Mesodermal cell (in vitro differentiated cells): ENCODE measurements at regions not wholly inside any gene's neighbourhood (a gene's known extent, or its start where the extent isn't known, plus 50 kb on each side); places are given as distances from the start of the nearest gene placed in this dataset.

Source experiments
- H3K27ac ChIP-seq: 2 replicates; pipeline ENCODE4 v1.7.0; 2013; ENCODE audit warnings: mild to moderate bottlenecking, low read depth, low read length, moderate library complexity; ENCODE audit not compliant: severe bottlenecking
- H3K36me3 ChIP-seq: 2 replicates; pipeline ENCODE4 v1.7.1; 2013; ENCODE audit warnings: mild to moderate bottlenecking, low read length, moderate library complexity; ENCODE audit not compliant: control insufficient read depth, insufficient read depth
- H3K4me1 ChIP-seq: one replicate; pipeline ENCODE4 v1.7.1; 2013; ENCODE audit warnings: mild to moderate bottlenecking, low read length; ENCODE audit not compliant: insufficient read depth, control insufficient read depth, poor library complexity, severe bottlenecking
- H3K4me3 ChIP-seq: 2 replicates; pipeline ENCODE4 v1.7.0; 2013; ENCODE audit warnings: low read length, control low read depth, mild to moderate bottlenecking; ENCODE audit not compliant: insufficient read depth, poor library complexity, severe bottlenecking; ENCODE audit errors: extremely low read depth
- H3K9me3 ChIP-seq: 2 replicates; pipeline ENCODE4 v1.7.1; 2013; ENCODE audit warnings: mild to moderate bottlenecking, low read length, moderate library complexity; ENCODE audit not compliant: control insufficient read depth
- WGBS, 2 experiments: methylation state at CpG; one replicate each; pipeline ENCODE4 v1.1.5; 2013; ENCODE audit warnings: missing lambda C conversion rate in 2 of 2; ENCODE audit not compliant: insufficient coverage in 2 of 2; 5-methylcytosine and 5-hydroxymethylcytosine counted together

DNA sequence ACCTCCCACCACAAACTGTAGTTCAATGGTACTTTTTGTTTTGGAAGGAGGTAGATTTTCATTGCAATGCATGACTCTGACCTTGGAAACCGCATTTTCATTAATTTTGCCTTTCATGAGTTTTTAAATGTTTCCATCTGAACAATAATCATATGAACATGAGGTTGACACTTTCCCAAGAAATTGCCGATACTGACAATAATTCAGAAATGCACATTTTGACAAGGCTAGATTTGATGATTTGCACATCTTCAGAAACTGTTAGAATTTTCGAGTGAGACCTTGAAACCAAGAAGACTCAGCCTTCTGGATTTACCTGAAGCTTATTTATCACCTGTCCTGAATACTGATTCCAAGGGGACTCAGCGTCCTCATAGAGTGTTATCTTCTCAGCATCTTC is 93.8 kb upstream of the NTRK2 start:
- Histone ChIP-seq H3K4me3 (no peak overlapping the region), H3K4me1 (no peaks in the 10 kb centered on the region), H3K9me3 (no peaks in the 10 kb centered on the region), H3K36me3 (no peaks in the 10 kb centered on the region), H3K27ac (no peak overlapping the region)
- WGBS, 2 experiments = 84 to 90% methylated on average over 2 of the region's 4 CpGs

DNA sequence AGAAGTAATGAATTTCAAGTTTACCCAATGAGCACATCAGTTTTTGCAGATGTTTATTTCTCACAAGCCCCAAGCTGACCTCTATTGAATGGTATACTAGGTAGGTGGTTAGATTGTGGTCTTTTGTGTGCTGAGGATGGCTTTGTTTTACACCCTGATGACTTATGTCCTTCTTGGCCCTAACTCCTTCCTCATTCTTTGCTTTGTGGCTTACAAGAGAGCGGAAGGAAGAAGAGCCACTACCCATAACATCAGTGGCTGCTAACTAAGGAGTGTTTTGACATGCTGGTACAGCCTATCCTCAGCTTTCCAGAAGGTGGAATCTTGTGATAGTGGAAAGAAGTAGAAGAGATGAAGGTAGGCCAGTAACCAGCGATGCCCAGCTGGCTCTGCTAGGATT is 85.7 kb upstream of the NTRK2 start:
- H3K4me3 ChIP-seq = no peak overlapping the region
- H3K27ac ChIP-seq = no peak overlapping the region
- H3K36me3 ChIP-seq = no peaks in the 10 kb centered on the region
- no peaks in the 10 kb centered on the region for H3K4me1 ChIP-seq
- 100% methylated on average over 1 of the region's 2 CpGs; no CpG with 5 or more reads in 1 of the 2 experiments for WGBS, 2 experiments
- H3K9me3 ChIP-seq = no peaks in the 10 kb centered on the region

- Histone ChIP-seq H3K36me3 (no peaks in the 10 kb centered on the region), H3K4me3 (no peak overlapping the region), H3K27ac (no peak overlapping the region), H3K9me3 (no peaks in the 10 kb centered on the region), H3K4me1 (no peaks in the 10 kb centered on the region)
- 60% methylated on average over 1 of the region's 3 CpGs; no CpG with 5 or more reads in 1 of the 2 experiments for WGBS, 2 experiments
Observed at GRCh38 chr9:84586662-84587061, 82.9 kb upstream of the NTRK2 start.

- Histone ChIP-seq H3K9me3 (no peaks in the 10 kb centered on the region), H3K4me1 (no peaks in the 10 kb centered on the region), H3K27ac (no peak overlapping the region), H3K4me3 (no peak overlapping the region), H3K36me3 (no peaks in the 10 kb centered on the region)
- WGBS, 2 experiments = no CpG with 5 or more reads among the region's 3 CpGs
Observed at GRCh38 chr9:84587153-84587552, 82.4 kb upstream of the NTRK2 start.

- no peaks in the 10 kb centered on the region for H3K4me1 ChIP-seq
- 100% methylated on average over 1 of the region's 1 CpG; no CpG with 5 or more reads in 1 of the 2 experiments for WGBS, 2 experiments
- H3K36me3 ChIP-seq = no peaks in the 10 kb centered on the region
- H3K27ac ChIP-seq = no peak overlapping the region
- no peak overlapping the region for H3K4me3 ChIP-seq
- H3K9me3 ChIP-seq = no peaks in the 10 kb centered on the region
Observed at GRCh38 chr9:84589542-84589941, 80.0 kb upstream of the NTRK2 start.

DNA sequence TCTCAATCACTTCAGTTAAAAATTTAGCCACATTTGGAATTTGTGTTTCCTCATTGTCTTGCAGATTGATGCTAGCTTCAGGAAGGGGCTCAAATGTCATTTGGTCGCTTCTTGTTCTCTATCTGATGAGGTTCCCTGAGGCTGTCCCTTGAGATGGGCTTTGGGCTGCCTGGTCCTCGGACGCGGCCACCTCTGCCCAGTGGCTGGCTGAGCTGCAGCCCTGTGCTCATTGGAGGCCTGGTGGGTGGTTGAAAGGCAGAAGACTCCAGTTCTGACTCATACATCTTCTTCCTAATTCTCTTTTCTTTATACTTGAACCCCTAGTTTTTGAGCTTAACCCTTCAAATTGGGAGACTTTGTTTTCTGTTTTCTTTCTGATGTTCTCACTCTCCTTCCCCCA is 78.8 kb upstream of the NTRK2 start:
- no peak overlapping the region for H3K4me3 ChIP-seq
- no peaks in the 10 kb centered on the region for H3K9me3 ChIP-seq
- H3K36me3 ChIP-seq = no peaks in the 10 kb centered on the region
- no peaks in the 10 kb centered on the region for H3K4me1 ChIP-seq
- WGBS, 2 experiments = 82 to 100% methylated on average over 2 to 3 of the region's 4 CpGs
- no peak overlapping the region for H3K27ac ChIP-seq

DNA sequence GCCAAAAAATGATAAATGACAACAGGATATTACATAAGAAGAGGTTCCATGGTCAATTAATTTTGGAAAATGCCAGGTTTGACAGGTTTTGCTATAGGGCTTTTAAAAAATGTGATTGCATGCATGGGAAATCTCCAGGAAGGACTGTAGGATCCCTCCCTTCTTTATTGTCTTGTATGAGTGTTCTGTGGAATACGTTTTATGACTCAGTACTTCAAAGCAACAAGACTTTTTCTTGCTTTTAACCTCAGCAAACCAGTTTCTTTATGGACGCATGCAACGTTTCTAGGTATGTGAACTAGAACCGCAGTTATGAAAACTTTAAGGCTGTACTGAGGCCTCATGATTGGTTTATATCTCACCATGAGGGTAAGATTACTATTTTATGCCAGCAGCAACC is 76.6 kb upstream of the NTRK2 start:
- H3K36me3 ChIP-seq = no peaks in the 10 kb centered on the region
- 80 to 93% methylated on average over 1 to 3 of the region's 4 CpGs for WGBS, 2 experiments

GRCh38 chr9:84593352-84593751 is 76.2 kb upstream of the NTRK2 start:
- Histone ChIP-seq H3K4me3 (no peak overlapping the region), H3K9me3 (no peaks in the 10 kb centered on the region), H3K36me3 (no peaks in the 10 kb centered on the region), H3K4me1 (no peaks in the 10 kb centered on the region), H3K27ac (no peak overlapping the region)
- WGBS, 2 experiments = 57 to 83% methylated on average over 1 of the region's 4 CpGs

More for the DNA sequence above, 76.6 kb upstream of the NTRK2 start:
- H3K27ac ChIP-seq = no peak overlapping the region
- H3K9me3 ChIP-seq = no peaks in the 10 kb centered on the region
- H3K4me3 ChIP-seq = no peak overlapping the region
- no peaks in the 10 kb centered on the region for H3K4me1 ChIP-seq

- no peak overlapping the region for H3K4me3 ChIP-seq
- 86 to 100% methylated on average over 1 of the region's 2 CpGs for WGBS, 2 experiments
- H3K4me1 ChIP-seq = no peaks in the 10 kb centered on the region
- H3K36me3 ChIP-seq = no peaks in the 10 kb centered on the region
- H3K27ac ChIP-seq = no peak overlapping the region
- H3K9me3 ChIP-seq = no peaks in the 10 kb centered on the region
Observed at GRCh38 chr9:84597131-84597530, 72.4 kb upstream of the NTRK2 start.

DNA sequence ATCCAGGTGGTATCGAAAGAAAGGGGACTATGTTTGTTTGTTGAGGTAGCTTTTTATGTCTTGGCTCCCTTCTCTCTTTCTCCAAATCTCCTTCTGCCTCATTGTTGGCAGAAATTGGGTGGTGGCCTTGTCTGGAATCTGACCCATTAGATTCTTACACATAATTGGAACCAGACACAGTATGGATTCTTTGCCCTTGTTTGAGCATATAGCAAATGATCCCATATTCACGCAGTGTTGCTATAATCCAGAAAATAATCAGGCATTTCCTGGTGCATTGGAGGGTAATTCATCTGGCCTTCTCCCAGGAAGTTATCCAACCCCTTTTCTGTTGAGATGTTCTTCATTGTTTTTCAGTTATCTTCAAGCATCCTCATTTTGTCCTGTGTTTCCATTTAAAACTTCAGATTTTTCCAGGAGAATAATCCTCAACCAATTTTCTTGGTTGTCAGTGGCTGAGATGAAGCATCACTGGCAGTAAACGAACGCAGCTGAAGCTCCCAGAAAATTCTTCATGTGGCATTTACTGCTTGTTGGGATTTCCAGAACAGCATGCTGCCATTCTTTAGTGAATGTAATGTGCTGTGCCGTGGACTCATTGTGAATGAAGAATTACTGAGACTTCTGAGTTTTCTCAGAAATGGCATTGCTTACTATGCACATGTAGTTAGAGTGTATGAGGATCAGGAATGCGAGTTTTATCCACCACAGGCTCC is 70.5 kb upstream of the NTRK2 start:
- Histone ChIP-seq H3K4me1 (no peaks in the 10 kb centered on the region), H3K4me3 (no peak overlapping the region), H3K9me3 (no peaks in the 10 kb centered on the region), H3K27ac (no peak overlapping the region), H3K36me3 (no peaks in the 10 kb centered on the region)
- 91 to 100% methylated on average over 4 of the region's 6 CpGs for WGBS, 2 experiments

- Histone ChIP-seq H3K36me3 (no peaks in the 10 kb centered on the region), H3K4me1 (no peaks in the 10 kb centered on the region), H3K4me3 (no peak overlapping the region), H3K9me3 (no peaks in the 10 kb centered on the region), H3K27ac (no peak overlapping the region)
- WGBS, 2 experiments = 78 to 86% methylated on average over 3 of the region's 4 CpGs
Observed at GRCh38 chr9:84600739-84601138, 68.8 kb upstream of the NTRK2 start.
